ENCODE measurements at regions not wholly inside any gene's neighbourhood (a gene's known extent, or its start where the extent isn't known, plus 50 kb on each side); places are given as distances from the start of the nearest gene placed in this dataset.

DNA sequence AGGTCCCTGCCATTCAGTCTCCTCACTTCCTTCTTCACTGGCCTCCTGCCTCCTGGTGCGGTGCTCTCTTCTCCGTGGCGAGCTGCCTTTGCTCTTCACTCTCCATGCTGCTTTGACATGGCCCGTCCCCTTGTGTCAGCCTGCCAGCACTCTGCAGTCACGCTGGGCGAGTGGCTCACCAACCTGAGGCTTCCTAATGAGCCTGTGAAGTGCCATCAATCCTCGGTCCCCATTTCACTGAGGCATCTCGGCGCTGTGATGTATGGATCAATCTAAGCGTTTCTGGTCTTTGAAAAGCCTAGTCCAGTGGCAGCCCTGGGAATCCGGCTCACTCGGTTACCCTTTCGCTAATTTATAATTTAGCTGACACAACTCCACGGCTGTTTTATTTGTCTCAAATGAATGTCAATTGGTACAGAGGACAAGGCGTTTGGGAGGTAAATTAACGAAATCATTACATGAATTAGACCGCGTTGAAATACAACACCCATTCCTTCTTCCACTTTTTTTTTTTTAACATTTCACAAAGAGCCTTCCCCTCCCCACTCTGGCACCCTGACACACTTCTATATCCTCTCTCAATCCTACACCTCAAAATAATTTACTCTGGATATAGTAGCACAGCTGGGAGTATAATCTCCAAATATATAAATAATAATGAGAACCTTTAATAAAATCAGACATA lies 610.7 kb downstream of the TMEM114 start:
- Histone ChIP-seq H3K27me3 (ENCODE audit: control insufficient read depth in 3 of 3, insufficient read depth in 3 of 3, low read length in 3 of 3) (no peaks in the 10 kb centered on the region), H3K9ac (ENCODE audit: low read depth in 1 of 3, low read length in 3 of 3) (no peak overlapping the region), H3K4me1 (ENCODE audit: control insufficient read depth in 3 of 3, insufficient read depth in 3 of 3, low read length in 3 of 3) (no peaks in the 10 kb centered on the region), H3K4me3 (ENCODE audit: low read length in 3 of 3) (no peak overlapping the region), H3K27ac (ENCODE audit: low read depth, low read length) (no peak overlapping the region), H3K36me3 (ENCODE audit: control insufficient read depth in 3 of 3, insufficient read depth in 3 of 3, low read length in 3 of 3) (no peaks in the 10 kb centered on the region), H3K9me3 (ENCODE audit: control insufficient read depth in 3 of 3, low read length in 3 of 3) (no peaks in the 10 kb centered on the region)

DNA sequence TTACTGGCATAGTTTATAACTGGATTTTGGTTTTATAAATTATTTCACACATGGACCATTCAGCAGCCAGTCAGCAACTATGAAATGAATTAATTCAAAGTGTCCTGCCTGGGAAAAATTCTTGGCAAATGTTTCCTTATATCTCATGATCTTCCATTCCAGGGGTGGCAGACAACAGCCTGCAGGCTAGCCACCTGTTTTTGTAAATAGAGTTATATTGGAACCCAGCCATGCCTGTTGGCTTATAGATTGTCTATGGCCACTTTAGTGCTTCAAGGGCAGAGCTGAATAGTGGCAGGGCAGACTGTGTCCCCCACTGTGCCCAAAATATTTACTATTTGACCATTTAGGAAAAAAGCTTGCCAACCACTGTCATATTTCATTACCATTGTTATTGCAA lies 613.7 kb downstream of the TMEM114 start:
- no peaks in the 10 kb centered on the region for H3K36me3 ChIP-seq (ENCODE audit: control insufficient read depth in 3 of 3, insufficient read depth in 3 of 3, low read length in 3 of 3)
- no peaks in the 10 kb centered on the region for H3K27me3 ChIP-seq (ENCODE audit: control insufficient read depth in 3 of 3, insufficient read depth in 3 of 3, low read length in 3 of 3)
- H3K4me3 ChIP-seq (ENCODE audit: low read length in 3 of 3), result no peak overlapping the region
- H3K9me3 ChIP-seq (ENCODE audit: control insufficient read depth in 3 of 3, low read length in 3 of 3), result no peaks in the 10 kb centered on the region
- H3K4me1 ChIP-seq (ENCODE audit: control insufficient read depth in 3 of 3, insufficient read depth in 3 of 3, low read length in 3 of 3), result no peaks in the 10 kb centered on the region
- H3K9ac ChIP-seq (ENCODE audit: low read depth in 1 of 3, low read length in 3 of 3), result no peak overlapping the region
- H3K27ac ChIP-seq (ENCODE audit: low read depth, low read length), result no peak overlapping the region

DNA sequence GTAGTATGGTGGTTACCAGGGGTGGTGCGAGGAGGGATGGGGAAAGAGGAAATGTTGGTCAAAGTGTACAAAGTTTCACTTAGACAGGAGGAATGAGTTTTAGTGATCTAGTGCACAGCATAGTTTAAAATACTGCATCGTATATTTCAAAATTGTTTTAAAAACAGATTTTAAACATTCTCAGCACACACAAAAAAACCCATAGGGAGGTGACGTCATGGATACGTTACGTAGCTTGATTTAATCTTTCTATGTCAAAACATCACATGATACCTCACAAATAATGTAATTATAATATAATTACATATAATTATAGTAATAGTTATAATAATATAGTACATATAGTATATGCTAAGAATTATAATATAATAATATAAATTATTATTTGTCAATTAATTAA lies 614.2 kb downstream of the TMEM114 start:
- Histone ChIP-seq H3K27me3 (ENCODE audit: control insufficient read depth in 3 of 3, insufficient read depth in 3 of 3, low read length in 3 of 3) (no peaks in the 10 kb centered on the region), H3K36me3 (ENCODE audit: control insufficient read depth in 3 of 3, insufficient read depth in 3 of 3, low read length in 3 of 3) (no peaks in the 10 kb centered on the region), H3K9ac (ENCODE audit: low read depth in 1 of 3, low read length in 3 of 3) (no peak overlapping the region), H3K4me1 (ENCODE audit: control insufficient read depth in 3 of 3, insufficient read depth in 3 of 3, low read length in 3 of 3) (no peaks in the 10 kb centered on the region), H3K9me3 (ENCODE audit: control insufficient read depth in 3 of 3, low read length in 3 of 3) (no peaks in the 10 kb centered on the region), H3K4me3 (ENCODE audit: low read length in 3 of 3) (no peak overlapping the region), H3K27ac (ENCODE audit: low read depth, low read length) (no peak overlapping the region)

DNA sequence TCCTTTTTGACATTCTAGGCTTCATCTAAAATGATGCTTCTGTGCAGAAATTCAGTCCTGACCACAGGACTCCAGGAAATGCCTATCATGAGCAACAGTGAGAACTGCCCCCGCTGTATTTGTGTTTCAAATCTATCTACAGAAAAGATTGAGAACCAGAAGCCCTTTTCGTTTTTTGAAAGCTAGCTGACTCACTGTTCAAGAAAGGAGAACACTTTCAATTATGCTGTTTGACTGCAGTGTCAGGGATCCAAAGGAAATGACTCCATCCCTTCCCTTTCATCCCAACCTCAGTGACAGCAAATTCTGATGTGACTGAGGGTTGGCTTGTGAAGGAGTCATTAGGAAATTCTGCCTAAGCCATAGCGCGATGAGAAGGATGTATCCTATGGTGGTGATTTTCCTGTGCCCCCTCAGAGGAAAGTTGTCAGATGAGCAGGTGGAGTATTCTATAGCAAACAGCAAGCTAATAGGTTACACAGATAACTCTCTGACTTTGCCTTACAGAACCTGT lies 622.3 kb downstream of the TMEM114 start:
- no peak overlapping the region for H3K27ac ChIP-seq (ENCODE audit: low read depth, low read length)
- no peaks in the 10 kb centered on the region for H3K36me3 ChIP-seq (ENCODE audit: control insufficient read depth in 3 of 3, insufficient read depth in 3 of 3, low read length in 3 of 3)
- no peaks in the 10 kb centered on the region for H3K9me3 ChIP-seq (ENCODE audit: control insufficient read depth in 3 of 3, low read length in 3 of 3)
- H3K27me3 ChIP-seq (ENCODE audit: control insufficient read depth in 3 of 3, insufficient read depth in 3 of 3, low read length in 3 of 3), result no peaks in the 10 kb centered on the region
- no peak overlapping the region for H3K9ac ChIP-seq (ENCODE audit: low read depth in 1 of 3, low read length in 3 of 3)
- no peaks in the 10 kb centered on the region for H3K4me1 ChIP-seq (ENCODE audit: control insufficient read depth in 3 of 3, insufficient read depth in 3 of 3, low read length in 3 of 3)
- H3K4me3 ChIP-seq (ENCODE audit: low read length in 3 of 3), result no peak overlapping the region

DNA sequence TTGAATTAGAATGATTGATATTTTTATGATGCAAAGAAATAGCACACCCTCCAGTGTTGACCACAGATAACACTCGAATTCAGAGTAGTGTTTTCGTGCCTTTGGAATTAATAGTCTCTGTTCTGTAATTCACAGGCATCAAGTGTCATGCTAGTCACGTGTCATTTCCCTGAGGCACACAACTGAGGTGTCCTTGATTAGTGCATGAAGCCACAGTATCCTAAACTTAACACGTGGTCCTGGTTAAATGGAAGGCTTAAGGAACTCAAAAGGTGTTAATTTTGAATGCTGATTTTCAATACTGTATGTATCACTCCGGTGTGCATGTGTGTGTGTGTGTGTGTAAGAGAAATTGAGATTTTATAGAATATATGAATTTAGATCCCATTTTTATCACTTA lies 625.6 kb downstream of the TMEM114 start:
- Histone ChIP-seq H3K4me3 (ENCODE audit: low read length in 3 of 3) (no peak overlapping the region), H3K27me3 (ENCODE audit: control insufficient read depth in 3 of 3, insufficient read depth in 3 of 3, low read length in 3 of 3) (no peaks in the 10 kb centered on the region), H3K27ac (ENCODE audit: low read depth, low read length) (no peak overlapping the region), H3K9ac (ENCODE audit: low read depth in 1 of 3, low read length in 3 of 3) (no peak overlapping the region), H3K9me3 (ENCODE audit: control insufficient read depth in 3 of 3, low read length in 3 of 3) (no peaks in the 10 kb centered on the region), H3K4me1 (ENCODE audit: control insufficient read depth in 3 of 3, insufficient read depth in 3 of 3, low read length in 3 of 3) (no peaks in the 10 kb centered on the region), H3K36me3 (ENCODE audit: control insufficient read depth in 3 of 3, insufficient read depth in 3 of 3, low read length in 3 of 3) (no peaks in the 10 kb centered on the region)

DNA sequence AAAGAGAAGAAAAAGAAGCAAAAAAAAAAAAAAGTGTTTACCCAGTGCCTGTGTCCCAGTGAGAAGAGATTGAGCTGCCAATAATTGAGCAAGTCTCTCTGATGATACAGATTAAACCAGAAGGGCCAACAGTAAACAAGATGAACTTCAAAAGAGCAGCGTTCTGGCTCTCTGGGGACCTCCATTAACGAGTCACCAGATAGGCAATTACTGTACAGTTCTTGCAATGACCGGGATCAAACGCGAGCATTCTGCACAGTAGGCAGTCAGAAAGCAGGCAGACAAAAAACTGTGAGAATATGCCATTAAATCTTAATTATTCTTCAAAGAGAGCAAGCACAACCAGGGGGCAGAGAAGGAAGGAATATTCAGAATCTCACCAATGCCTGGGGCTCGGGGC lies 626.1 kb downstream of the TMEM114 start:
- H3K4me1 ChIP-seq (ENCODE audit: control insufficient read depth in 3 of 3, insufficient read depth in 3 of 3, low read length in 3 of 3), result no peaks in the 10 kb centered on the region
- no peak overlapping the region for H3K27ac ChIP-seq (ENCODE audit: low read depth, low read length)
- H3K9me3 ChIP-seq (ENCODE audit: control insufficient read depth in 3 of 3, low read length in 3 of 3), result no peaks in the 10 kb centered on the region
- H3K36me3 ChIP-seq (ENCODE audit: control insufficient read depth in 3 of 3, insufficient read depth in 3 of 3, low read length in 3 of 3), result no peaks in the 10 kb centered on the region
- no peak overlapping the region for H3K4me3 ChIP-seq (ENCODE audit: low read length in 3 of 3)
- no peaks in the 10 kb centered on the region for H3K27me3 ChIP-seq (ENCODE audit: control insufficient read depth in 3 of 3, insufficient read depth in 3 of 3, low read length in 3 of 3)
- H3K9ac ChIP-seq (ENCODE audit: low read depth in 1 of 3, low read length in 3 of 3), result no peak overlapping the region

DNA sequence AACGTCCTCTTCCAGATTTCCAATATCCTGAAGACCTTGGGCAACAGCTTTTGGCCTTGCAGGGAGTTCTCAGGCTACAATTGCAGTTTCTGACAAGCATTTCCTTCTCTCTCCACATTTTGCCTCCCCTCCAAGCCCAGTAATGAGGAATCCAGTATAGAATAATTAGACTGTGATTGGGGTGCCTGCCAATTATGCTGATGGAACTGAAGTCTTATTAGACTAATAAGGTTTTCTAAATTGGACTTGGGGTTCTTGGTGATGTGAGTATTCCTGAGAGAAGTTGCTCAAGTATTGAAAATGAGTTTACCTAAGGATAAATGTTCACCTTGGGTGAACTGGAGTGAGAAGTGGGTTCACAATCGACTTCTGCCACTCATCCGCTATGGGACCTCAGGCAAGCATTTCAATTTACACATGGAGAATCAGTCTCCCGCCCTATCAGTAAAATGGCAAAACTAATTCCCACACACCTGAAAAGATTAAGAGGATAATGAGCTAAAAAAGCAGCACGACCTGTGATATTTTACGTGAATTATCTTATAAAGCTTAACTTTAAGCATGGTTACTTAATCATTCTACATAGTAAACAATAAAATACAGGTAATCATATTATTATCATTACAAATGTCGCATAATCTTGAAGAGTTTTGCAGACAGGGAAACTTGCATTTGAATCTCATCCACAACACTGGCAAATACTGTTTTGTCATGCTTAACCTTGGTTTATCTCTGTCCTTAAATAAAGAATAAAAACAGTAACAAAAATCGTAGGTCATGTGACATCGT lies 628.0 kb downstream of the TMEM114 start:
- H3K27me3 ChIP-seq (ENCODE audit: control insufficient read depth in 3 of 3, insufficient read depth in 3 of 3, low read length in 3 of 3), result peaks cover 0 to 2% (median 0%) of the 10 kb centered on the region in 3 donors
- no peak overlapping the region for H3K9ac ChIP-seq (ENCODE audit: low read depth in 1 of 3, low read length in 3 of 3)
- H3K9me3 ChIP-seq (ENCODE audit: control insufficient read depth in 3 of 3, low read length in 3 of 3), result no peaks in the 10 kb centered on the region
- H3K36me3 ChIP-seq (ENCODE audit: control insufficient read depth in 3 of 3, insufficient read depth in 3 of 3, low read length in 3 of 3), result no peaks in the 10 kb centered on the region
- no peaks in the 10 kb centered on the region for H3K4me1 ChIP-seq (ENCODE audit: control insufficient read depth in 3 of 3, insufficient read depth in 3 of 3, low read length in 3 of 3)
- no peak overlapping the region for H3K27ac ChIP-seq (ENCODE audit: low read depth, low read length)
- H3K4me3 ChIP-seq (ENCODE audit: low read length in 3 of 3), result no peak overlapping the region

DNA sequence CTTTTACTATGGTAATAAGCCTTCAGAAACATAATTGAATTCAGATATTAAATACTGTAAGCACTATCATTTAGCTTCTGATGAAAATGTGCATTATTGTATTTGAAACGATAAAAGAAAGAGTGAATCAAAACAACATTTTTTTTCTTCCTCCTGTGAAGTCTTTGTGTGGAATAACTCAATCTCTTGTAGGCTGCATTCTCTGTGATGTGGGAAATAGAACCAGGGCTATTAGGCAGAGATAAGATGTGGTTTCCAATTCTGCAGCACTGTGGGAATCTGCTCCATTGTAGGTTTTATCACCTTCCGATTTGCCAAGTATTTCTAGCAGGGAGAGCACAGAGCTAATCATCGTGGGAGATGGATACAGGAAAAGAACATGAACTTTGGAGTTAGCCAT lies 624.5 kb downstream of the RBFOX1 start:
- no peaks in the 10 kb centered on the region for H3K9me3 ChIP-seq (ENCODE audit: control insufficient read depth in 3 of 3, low read length in 3 of 3)
- no peak overlapping the region for H3K9ac ChIP-seq (ENCODE audit: low read depth in 1 of 3, low read length in 3 of 3)
- H3K4me3 ChIP-seq (ENCODE audit: low read length in 3 of 3), result no peak overlapping the region
- H3K27me3 ChIP-seq (ENCODE audit: control insufficient read depth in 3 of 3, insufficient read depth in 3 of 3, low read length in 3 of 3), result peaks cover 0 to 2% (median 0%) of the 10 kb centered on the region in 3 donors
- no peaks in the 10 kb centered on the region for H3K4me1 ChIP-seq (ENCODE audit: control insufficient read depth in 3 of 3, insufficient read depth in 3 of 3, low read length in 3 of 3)
- no peak overlapping the region for H3K27ac ChIP-seq (ENCODE audit: low read depth, low read length)
- H3K36me3 ChIP-seq (ENCODE audit: control insufficient read depth in 3 of 3, insufficient read depth in 3 of 3, low read length in 3 of 3), result no peaks in the 10 kb centered on the region

DNA sequence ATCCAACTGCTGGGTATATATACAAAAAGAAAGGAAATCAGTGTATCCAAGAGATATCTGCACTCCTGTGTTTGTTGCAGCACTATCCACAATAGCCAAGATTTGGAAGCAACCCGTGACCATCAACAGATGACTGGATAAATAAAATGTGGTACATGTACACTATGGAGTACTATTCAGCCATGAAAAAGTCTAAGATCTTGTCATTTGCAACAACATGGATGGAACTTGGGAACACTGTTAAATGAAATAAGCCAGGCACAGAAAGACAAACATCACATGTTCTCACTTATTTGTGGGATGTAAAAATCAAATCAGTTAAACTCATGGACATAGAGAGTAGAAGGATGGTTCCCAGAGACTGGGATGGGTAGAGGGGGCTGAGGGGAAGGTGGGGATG lies 620.7 kb downstream of the RBFOX1 start:
- Histone ChIP-seq H3K9ac (ENCODE audit: low read depth in 1 of 3, low read length in 3 of 3) (no peak overlapping the region), H3K27ac (ENCODE audit: low read depth, low read length) (no peak overlapping the region), H3K4me3 (ENCODE audit: low read length in 3 of 3) (no peak overlapping the region), H3K36me3 (ENCODE audit: control insufficient read depth in 3 of 3, insufficient read depth in 3 of 3, low read length in 3 of 3) (no peaks in the 10 kb centered on the region), H3K27me3 (ENCODE audit: control insufficient read depth in 3 of 3, insufficient read depth in 3 of 3, low read length in 3 of 3) (peaks cover 0 to 2% (median 0%) of the 10 kb centered on the region in 3 donors), H3K4me1 (ENCODE audit: control insufficient read depth in 3 of 3, insufficient read depth in 3 of 3, low read length in 3 of 3) (no peaks in the 10 kb centered on the region), H3K9me3 (ENCODE audit: control insufficient read depth in 3 of 3, low read length in 3 of 3) (no peaks in the 10 kb centered on the region)

DNA sequence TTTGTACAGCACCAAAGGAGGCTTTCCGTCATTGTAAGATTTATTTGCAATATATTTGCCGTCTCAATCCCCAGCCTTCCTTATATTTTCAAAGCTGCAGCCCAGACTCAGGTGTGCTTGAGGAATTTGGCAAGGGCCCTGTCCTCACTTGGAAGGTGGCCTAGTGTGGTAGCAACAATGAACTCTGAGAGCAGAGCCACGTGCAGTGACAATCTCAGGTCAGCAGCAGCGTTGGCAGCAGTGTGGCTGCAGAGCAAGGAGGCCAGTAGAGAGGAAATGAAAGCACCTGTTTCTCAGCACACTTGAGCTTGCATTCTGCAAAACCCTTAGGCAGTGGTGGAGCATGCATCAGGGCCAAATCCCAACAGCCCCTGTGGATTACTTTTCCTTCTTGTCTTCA lies 613.5 kb downstream of the RBFOX1 start:
- Histone ChIP-seq H3K4me1 (ENCODE audit: control insufficient read depth in 3 of 3, insufficient read depth in 3 of 3, low read length in 3 of 3) (no peaks in the 10 kb centered on the region), H3K27me3 (ENCODE audit: control insufficient read depth in 3 of 3, insufficient read depth in 3 of 3, low read length in 3 of 3) (no peaks in the 10 kb centered on the region)

More for the DNA sequence above, 613.5 kb downstream of the RBFOX1 start:
- Histone ChIP-seq H3K36me3 (ENCODE audit: control insufficient read depth in 3 of 3, insufficient read depth in 3 of 3, low read length in 3 of 3) (no peaks in the 10 kb centered on the region), H3K27ac (ENCODE audit: low read depth, low read length) (no peak overlapping the region), H3K9ac (ENCODE audit: low read depth in 1 of 3, low read length in 3 of 3) (no peak overlapping the region), H3K9me3 (ENCODE audit: control insufficient read depth in 3 of 3, low read length in 3 of 3) (no peaks in the 10 kb centered on the region), H3K4me3 (ENCODE audit: low read length in 3 of 3) (no peak overlapping the region)
